Sigmoid colon (tissue), 4 donors: ENCODE measurements at regions not wholly inside any gene's neighbourhood (a gene's known extent, or its start where the extent isn't known, plus 50 kb on each side); places are given as distances from the start of the nearest gene placed in this dataset.

Experiments
- CTCF ChIP-seq, 4 experiments: fragments of 450-650 bp in 3 of 4; fragments of 200-600 bp in 1 of 4; IDR thresholded peaks; one replicate each; pipeline ENCODE4 v1.5.1; 2016 to 2019; ENCODE audit warnings: antibody characterized with exemption in 4 of 4, mild to moderate bottlenecking in 3 of 4, moderate library complexity in 2 of 4
- EP300 ChIP-seq, 4 donors: sonication (generic); formaldehyde crosslinking; IDR thresholded peaks; one replicate each; pipeline ENCODE4 v1.6.1; 2017; ENCODE audit warnings: antibody characterized with exemption in 4 of 4
- POLR2A ChIP-seq, 2 donors: fragments of 450-650 bp; IDR thresholded peaks; one replicate each; pipeline ENCODE4 v1.6.1; 2016; ENCODE audit warnings: antibody characterized with exemption in 2 of 2, mild to moderate bottlenecking in 2 of 2, moderate library complexity in 2 of 2
- POLR2AphosphoS5 ChIP-seq, 4 donors: sonication (generic); formaldehyde crosslinking; IDR thresholded peaks; one replicate each; pipeline ENCODE4 v1.6.1; 2017; ENCODE audit warnings: antibody characterized with exemption in 4 of 4

- TF ChIP-seq CTCF (IDR thresholded peaks at IDR 0.05) (no peak), POLR2A (IDR thresholded peaks at IDR 0.05) (no peak), POLR2AphosphoS5 (IDR thresholded peaks at IDR 0.05) (no peak), EP300 (IDR thresholded peaks at IDR 0.05) (no peak)
Observed at GRCh38 chr11:37230865-37231264, 632.8 kb upstream of the RAG2 start.
